Uterus (tissue), 3 donors: ENCODE measurements at regions not wholly inside any gene's neighbourhood (a gene's known extent, or its start where the extent isn't known, plus 50 kb on each side); places are given as distances from the start of the nearest gene placed in this dataset.

Experiments used
- DNase-seq, 2 donors: peaks; one replicate each; pipeline ENCODE4 v3.0.0-alpha.2; 2019 to 2020
- H3K27ac ChIP-seq, 2 donors: fragments of 200-600 bp; sonication (generic); 1 replicate in 1 of 2; 2 replicates in 1 of 2; pipeline ENCODE4 v1.5.1; 2016 to 2018
- H3K27me3 ChIP-seq, 2 donors: fragments of 200-600 bp; sonication (generic); one replicate each; pipeline ENCODE4 v1.5.1; 2018 to 2019; ENCODE audit warnings: control low read depth in 1 of 2
- H3K36me3 ChIP-seq, 2 donors: fragments of 200-600 bp; sonication (generic); one replicate each; pipeline ENCODE4 v1.5.1; 2019; ENCODE audit warnings: control low read depth in 1 of 2
- H3K4me1 ChIP-seq, 2 donors: fragments of 200-600 bp; sonication (generic); one replicate each; pipeline ENCODE4 v1.5.1; 2018 to 2019; ENCODE audit warnings: control low read depth in 1 of 2
- H3K4me3 ChIP-seq, 2 donors: fragments of 200-600 bp; sonication (generic); 1 replicate in 1 of 2; 2 replicates in 1 of 2; pipeline ENCODE4 v1.5.1; 2018 to 2019; ENCODE audit warnings: mild to moderate bottlenecking in 1 of 2
- H3K9me3 ChIP-seq, 2 donors: fragments of 200-600 bp; sonication (generic); one replicate each; pipeline ENCODE4 v1.5.1; 2019; ENCODE audit warnings: control low read depth in 1 of 2
- POLR2A ChIP-seq, 2 donors: fragments of 450-650 bp; IDR thresholded peaks; one replicate each; pipeline ENCODE4 v1.6.1; 2016; ENCODE audit warnings: antibody characterized with exemption in 2 of 2, mild to moderate bottlenecking in 1 of 2, moderate library complexity in 1 of 2
- intact Hi-C: fragments of 100-400 bp; cut with DNase I; formaldehyde crosslinking; loops from one replicate; pipeline ENCODE4 v1.15.1; 2023; ENCODE audit warnings: low total_unique reads
- TF ChIP-seq, protein P1 (sequence below), 4 experiments: fragments of 200-600 bp in 2 of 4; fragments of 450-650 bp in 2 of 4; sonication (generic) in 2 of 4; IDR thresholded peaks; one replicate each; pipeline ENCODE4 v1.5.1; 2016 to 2019; ENCODE audit warnings: antibody characterized with exemption in 4 of 4, mild to moderate bottlenecking in 2 of 4, moderate library complexity in 1 of 4
- donor health status: DM: yes; HTN: yes; CAD: no.

DNA sequence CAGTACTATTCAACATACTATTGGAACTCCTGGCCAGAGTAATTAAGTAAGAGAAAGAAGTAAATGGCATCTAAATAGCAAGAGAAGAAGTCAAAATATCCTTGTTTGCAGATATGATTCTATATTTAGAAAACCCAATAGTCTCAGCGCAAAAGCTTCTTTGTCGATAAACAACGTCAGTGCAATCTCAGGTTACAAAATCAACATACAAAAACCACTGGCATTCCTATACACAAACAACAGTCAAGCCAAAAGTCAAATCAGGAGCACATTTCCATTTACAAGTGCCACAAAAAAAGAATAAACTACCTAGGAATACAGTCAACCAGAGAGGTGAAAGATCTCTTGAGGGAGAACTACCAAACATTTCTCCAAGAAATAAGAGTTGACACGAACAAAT lies 1901.9 kb upstream of the ACO1 start:
- Histone ChIP-seq H3K27me3 (no peaks in the 10 kb centered on the region), H3K36me3 (no peaks in the 10 kb centered on the region), H3K9me3 (no peaks in the 10 kb centered on the region), H3K27ac (no peak overlapping the region), H3K4me1 (no peaks in the 10 kb centered on the region), H3K4me3 (no peak overlapping the region)
- intact Hi-C loops, result no loop called here
- DNase-seq, result no peak
- no peak for TF ChIP-seq POLR2A (IDR thresholded peaks at IDR 0.05)
- TF ChIP-seq, protein P1, sequence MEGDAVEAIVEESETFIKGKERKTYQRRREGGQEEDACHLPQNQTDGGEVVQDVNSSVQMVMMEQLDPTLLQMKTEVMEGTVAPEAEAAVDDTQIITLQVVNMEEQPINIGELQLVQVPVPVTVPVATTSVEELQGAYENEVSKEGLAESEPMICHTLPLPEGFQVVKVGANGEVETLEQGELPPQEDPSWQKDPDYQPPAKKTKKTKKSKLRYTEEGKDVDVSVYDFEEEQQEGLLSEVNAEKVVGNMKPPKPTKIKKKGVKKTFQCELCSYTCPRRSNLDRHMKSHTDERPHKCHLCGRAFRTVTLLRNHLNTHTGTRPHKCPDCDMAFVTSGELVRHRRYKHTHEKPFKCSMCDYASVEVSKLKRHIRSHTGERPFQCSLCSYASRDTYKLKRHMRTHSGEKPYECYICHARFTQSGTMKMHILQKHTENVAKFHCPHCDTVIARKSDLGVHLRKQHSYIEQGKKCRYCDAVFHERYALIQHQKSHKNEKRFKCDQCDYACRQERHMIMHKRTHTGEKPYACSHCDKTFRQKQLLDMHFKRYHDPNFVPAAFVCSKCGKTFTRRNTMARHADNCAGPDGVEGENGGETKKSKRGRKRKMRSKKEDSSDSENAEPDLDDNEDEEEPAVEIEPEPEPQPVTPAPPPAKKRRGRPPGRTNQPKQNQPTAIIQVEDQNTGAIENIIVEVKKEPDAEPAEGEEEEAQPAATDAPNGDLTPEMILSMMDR (IDR thresholded peaks at IDR 0.05), result no peak

DNA sequence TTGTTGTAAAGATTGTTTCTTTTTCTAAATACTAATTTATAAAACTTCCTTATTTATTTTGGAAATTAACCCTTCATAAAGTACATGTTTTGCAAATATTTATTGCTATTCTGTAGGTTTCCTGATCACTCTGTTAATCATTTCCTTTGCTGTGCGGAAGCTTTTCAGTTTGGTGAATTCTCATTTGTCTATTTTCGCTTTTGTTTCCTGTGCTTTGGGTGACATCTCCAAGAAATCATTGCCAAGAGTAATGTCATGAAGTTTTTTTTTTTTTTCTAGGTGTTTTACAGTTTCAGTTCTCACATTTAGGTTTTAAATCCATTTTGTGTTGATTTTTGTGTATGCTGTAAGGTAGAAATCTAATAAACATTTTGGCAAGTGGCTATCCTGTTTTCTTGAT lies 1899.8 kb upstream of the ACO1 start:
- DNase-seq, result no peak
- TF ChIP-seq POLR2A (IDR thresholded peaks at IDR 0.05), result no peak
- TF ChIP-seq, protein P1 (IDR thresholded peaks at IDR 0.05), result no peak

DNA sequence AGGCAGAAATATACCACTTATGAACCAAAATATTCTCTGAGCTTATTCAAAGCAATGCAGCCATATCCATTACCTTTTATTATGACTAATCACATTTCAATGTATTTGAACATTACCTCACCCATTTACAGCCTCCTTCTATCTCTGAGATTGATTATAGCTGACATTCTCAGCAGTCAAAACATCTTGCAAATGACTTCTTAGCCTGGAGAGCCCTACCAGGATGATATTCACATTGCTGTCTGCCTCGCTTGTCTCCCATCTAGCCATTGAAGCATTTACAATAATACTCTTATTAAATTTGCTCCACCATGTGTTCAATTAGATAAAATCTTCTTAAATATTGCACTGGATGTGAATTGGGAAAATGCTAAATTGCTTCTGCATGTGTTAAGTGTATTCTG lies 1879.9 kb upstream of the ACO1 start:
- Histone ChIP-seq H3K27me3 (no peaks in the 10 kb centered on the region), H3K27ac (no peak overlapping the region), H3K9me3 (no peaks in the 10 kb centered on the region), H3K36me3 (no peaks in the 10 kb centered on the region), H3K4me1 (no peaks in the 10 kb centered on the region), H3K4me3 (no peak overlapping the region)
- TF ChIP-seq, protein P1 (IDR thresholded peaks at IDR 0.05), result no peak
- intact Hi-C loops, result no loop called here
- DNase-seq, result no peak

More for the DNA sequence above, 1899.8 kb upstream of the ACO1 start:
- Histone ChIP-seq H3K36me3 (no peaks in the 10 kb centered on the region), H3K4me1 (no peaks in the 10 kb centered on the region), H3K4me3 (no peak overlapping the region), H3K27me3 (no peaks in the 10 kb centered on the region), H3K27ac (no peak overlapping the region), H3K9me3 (no peaks in the 10 kb centered on the region)
- intact Hi-C loops, result no loop called here

DNA sequence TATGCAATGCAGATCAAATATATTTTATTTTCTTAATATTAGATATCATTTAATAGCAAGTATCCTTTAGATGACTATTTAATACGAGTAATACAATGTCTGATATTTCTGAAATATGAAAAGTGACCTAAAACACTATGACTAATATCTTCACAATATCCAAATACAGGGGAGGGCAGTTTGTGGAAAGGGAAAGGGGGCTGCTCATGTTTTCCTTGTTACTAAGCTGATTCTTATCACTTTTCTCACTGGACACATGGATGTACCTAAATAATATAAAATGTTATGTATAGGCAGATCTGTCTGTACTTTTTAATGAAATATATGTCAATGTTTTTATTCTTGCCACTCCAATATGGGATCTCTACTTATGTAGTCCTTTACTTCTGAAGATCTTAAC lies 1879.1 kb upstream of the ACO1 start:
- Histone ChIP-seq H3K4me1 (no peaks in the 10 kb centered on the region), H3K9me3 (no peaks in the 10 kb centered on the region), H3K36me3 (no peaks in the 10 kb centered on the region), H3K27me3 (no peaks in the 10 kb centered on the region), H3K27ac (no peak overlapping the region), H3K4me3 (no peak overlapping the region)
- no peak for DNase-seq
- TF ChIP-seq, protein P1 (IDR thresholded peaks at IDR 0.05), result no peak
- intact Hi-C loops, result no loop called here

DNA sequence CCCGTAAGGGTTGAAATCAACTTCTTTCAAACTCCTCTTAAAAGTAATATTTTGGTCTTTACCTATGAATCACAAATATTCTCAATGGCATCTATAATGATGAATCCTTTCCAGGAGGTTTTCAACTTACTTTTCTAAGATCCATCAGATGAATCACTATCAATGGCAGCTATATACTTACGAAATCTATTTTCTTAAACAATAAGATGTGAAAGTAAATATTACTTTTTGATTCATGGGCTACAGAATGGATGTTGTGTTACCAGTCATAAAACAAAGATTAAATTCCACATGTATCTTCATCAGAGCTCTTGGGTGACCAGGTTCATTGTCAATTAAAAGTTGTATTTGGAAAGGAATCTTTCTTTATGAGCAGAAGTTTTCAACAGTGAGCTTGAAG lies 1877.7 kb upstream of the ACO1 start:
- Histone ChIP-seq H3K27ac (no peak overlapping the region), H3K4me1 (no peaks in the 10 kb centered on the region), H3K9me3 (no peaks in the 10 kb centered on the region), H3K27me3 (no peaks in the 10 kb centered on the region), H3K36me3 (no peaks in the 10 kb centered on the region), H3K4me3 (no peak overlapping the region)
- TF ChIP-seq, protein P1 (IDR thresholded peaks at IDR 0.05), result no peak
- no peak for TF ChIP-seq POLR2A (IDR thresholded peaks at IDR 0.05)
- no peak for DNase-seq
- intact Hi-C loops, result no loop called here
